HG02678 (cell line): ENCODE measurements at regions not wholly inside any gene's neighbourhood (a gene's known extent, or its start where the extent isn't known, plus 50 kb on each side); places are given as distances from the start of the nearest gene placed in this dataset.
A peak's percentile ranks its signal among the peaks of the same experiment; 100 is the strongest.
"Not testable (repeated sequence)": the region's sequence is repeated elsewhere in the genome, so short reads cannot be mapped to it uniquely, and the experiment has no call there.

Experiments used
- ATAC-seq: cut with Tn5 transposase; IDR thresholded peaks from one replicate; pipeline ENCODE4 v1.9.1; 2021; ENCODE audit warnings: mild to moderate bottlenecking, moderate library complexity; ENCODE audit not compliant: unreplicated experiment

DNA sequence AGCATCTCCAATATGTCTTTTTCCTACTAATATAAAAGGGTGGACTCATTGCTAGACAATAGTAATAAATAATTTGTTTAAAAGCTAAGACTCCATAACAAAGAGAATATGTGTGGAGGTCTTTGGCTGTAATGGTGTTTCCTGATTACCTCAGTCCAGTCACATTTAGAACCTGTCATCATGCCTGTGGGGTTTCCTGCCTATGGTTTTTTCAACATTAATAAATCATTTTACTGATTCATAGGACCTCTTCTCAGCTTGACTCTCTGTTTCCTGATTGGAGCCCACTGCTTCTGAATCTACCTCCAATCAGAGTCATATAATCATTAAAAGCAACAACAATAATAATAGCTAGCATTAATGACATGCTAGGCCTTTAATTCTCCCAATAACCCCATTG, 52.4 kb upstream of the GNAI1 start:
- ATAC-seq: no peak

- ATAC-seq: no peak
Measured at GRCh38 chr7:80078886-80079285, 55.7 kb upstream of the GNAI1 start.

DNA sequence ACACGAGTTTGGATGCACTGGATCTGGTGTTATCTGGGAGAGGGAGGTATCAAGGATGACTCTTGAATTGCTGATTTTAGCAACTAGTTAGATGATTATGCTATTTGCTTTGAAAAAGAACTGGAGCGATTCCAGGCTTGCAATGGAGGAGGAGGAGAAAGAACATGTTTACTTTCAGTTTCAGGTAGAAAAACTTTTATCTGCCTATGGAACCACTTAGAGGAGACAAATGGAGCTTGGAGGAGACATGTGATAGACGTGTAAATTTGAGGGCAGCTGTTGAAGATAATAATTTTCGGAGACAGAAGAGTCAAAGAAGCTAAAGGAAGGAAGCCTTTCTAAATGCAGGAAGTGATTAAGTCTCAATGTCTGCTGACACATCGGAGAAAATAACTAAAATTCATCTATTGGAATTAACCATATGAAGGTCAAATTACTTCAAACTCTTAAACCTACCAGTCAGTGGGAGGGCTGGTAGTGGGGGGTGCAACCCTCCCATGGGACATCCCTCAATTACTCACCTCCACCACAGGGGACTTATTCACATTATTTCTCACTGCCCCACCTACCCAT, 56.4 kb upstream of the GNAI1 start:
- no peak for ATAC-seq

DNA sequence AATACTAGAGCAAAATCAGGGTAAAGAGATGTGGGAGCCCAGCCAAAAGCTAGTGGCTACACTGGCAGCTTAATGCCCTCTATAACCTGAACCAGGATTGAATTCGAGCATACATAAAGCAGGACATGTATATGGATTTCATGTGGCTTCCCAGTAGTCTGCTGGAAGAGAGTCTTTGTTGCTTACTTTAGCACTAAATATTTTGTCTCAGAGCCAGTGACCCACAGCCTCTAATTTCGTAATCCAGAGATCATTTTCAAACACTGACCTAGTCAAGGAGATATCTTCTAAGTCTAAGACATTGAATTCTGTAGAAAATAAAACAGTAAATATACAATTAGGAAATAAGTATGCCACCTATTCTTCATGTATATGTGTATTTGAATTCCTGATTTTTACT, 64.2 kb upstream of the GNAI1 start:
- ATAC-seq: no peak

DNA sequence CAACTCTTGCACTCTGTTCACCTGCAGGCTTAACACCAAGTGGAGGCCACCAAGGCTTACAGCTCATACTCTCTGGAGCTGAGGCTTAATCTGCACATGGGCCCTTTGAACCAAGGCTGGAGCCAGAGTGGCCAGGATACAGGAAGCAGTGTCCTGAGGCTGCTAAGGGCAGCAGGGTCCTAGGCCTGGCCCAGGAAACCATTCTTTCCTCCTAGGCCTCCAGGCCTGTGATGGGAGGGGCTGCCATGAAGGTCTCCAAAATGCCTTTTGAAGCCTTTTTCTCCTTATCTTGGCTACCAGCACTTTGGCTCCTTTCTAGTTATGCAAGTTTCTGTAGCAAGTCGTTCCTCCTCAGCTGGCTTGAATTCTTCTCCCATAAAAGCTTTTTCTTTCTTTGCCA, 68.0 kb upstream of the GNAI1 start:
- ATAC-seq: no peak

- ATAC-seq: no peak
Measured at GRCh38 chr7:80063834-80064233, 70.8 kb upstream of the GNAI1 start.

DNA sequence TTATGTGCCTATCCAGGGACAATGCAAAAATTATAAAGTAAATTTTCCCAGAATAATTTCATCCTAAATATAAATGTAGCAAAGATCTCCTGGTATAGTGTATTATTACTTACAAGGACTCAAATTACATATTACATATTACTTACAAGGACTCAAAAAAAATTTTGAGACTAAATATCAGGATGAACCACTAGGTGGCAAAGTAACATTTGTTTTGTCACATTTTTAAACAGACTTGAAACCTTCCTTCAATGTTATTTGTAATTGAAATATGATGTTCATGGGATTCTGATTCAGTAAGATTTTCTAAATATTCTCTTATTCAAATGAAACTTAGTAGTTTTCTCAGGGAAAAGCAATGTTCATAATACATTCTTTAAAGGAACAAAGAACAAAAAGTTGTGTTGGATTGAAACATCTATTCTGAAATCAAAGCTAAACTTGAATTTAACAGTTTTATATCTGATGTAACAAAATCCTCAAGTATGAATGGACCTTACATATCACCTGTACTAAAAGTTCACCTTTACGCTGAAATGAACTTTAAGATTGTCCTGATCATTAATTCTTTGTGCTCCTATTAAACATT, 74.3 kb upstream of the GNAI1 start:
- peak; percentile 48 for ATAC-seq

GRCh38 chr7:80057488-80057887, 77.1 kb upstream of the GNAI1 start:
- no peak for ATAC-seq

DNA sequence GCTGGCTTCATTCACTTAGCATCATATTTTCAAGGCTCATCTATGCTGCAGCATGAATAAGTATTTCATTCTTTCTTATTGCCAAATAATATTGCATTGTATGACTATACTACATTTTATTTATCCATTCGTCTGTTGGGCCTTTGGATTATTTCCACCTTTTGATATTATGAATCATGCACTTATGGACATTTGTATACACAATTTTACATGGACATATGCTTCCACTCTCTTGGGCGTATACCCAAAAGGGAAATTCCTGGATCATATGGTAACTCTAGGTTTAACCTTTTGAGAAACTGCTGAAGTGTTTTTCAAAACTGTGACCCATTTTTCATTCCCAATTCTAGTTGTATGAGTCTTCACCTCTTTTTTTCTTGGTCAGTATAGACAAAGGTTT, 80.3 kb upstream of the GNAI1 start:
- ATAC-seq: no peak

DNA sequence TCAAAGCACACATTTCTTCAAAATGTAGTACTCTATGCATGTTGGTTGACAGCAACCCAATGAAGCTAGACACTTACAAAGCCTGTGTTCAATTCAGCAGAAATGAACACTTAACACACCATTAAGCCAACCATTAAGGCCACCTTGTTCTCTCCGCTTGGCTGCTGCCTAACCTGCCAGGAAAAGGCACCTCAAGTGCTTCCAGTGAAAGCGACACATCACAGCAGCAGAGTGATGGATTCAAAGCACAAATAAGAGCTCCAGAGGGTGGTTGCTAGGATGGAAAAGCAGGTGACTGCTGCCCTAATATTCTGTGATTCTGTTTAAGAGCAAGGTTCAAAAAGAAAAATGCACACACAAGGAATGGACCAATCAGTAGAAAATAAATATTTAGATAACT, 81.5 kb upstream of the GNAI1 start:
- no peak for ATAC-seq

DNA sequence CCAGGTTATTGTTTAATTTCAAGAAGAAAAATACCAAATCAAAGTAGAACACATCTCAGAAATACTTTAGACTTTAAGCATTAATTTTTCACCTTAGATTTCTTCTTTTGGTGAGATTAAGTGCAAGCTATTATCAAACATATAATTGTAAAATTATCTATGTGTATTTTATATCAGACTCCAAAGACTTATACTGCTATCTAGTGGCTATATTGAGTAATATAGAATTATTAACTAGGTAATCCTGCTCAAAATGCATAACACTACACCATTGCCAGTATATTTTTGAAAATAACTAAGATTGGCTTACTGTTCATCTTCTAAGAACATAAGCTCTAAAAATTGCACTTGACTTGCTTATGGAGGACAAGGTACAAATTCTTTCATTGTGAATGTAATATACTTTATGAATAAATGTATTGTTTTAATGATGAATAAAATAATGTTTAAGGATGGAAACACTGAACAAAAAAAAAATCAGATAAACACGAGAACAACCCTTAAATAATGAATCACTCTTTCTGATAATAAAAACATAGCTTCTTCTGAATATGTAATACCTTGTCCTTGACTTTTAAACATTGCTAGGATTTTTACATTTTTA, 86.7 kb upstream of the GNAI1 start:
- no peak for ATAC-seq

- ATAC-seq: no peak
Measured at GRCh38 chr7:80047032-80047431, 87.6 kb upstream of the GNAI1 start.

DNA sequence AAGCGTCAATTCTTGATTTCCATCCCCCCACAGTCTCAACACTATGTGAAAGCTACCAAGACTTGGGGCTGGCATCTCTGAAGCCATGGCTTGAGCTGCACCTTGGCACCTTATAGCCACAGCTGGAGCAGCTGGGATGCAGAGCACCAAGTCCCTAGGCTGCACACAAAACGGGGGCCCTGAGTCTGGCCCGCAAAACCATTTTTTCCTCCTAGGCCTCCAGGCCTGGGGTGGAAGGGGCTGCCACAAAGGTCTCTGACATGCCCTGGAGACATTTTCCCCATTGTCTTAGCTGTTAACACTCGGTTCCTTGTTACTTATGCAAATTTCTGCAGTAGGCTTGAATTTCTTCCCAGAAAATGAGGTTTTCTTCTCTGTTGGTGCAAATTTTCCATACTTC, 89.8 kb upstream of the GNAI1 start:
- no peak for ATAC-seq

DNA sequence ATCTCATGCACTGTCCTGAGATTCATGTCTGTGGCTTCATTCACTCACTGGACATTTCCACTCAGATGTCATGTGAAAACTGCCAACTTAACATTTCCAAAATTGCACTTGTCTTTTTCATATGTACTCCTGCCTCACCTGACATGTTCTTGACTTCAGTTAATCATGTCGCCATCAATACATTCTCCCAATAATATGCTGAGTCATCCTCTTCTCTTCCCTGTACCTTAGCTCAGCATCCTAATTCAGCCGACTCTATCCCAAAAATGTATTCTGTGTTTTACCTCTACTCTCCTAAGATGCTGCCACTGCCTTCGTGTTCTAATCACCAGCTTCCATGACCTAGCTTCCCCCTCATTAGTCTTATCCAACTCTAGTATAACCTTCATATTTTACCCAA, 93.9 kb upstream of the GNAI1 start:
- ATAC-seq: no peak

GRCh38 chr7:80040335-80040734, 94.3 kb upstream of the GNAI1 start:
- ATAC-seq: no peak

- ATAC-seq: no peak
Measured at GRCh38 chr7:80039251-80039884, 95.3 kb upstream of the GNAI1 start.

- ATAC-seq: no peak
Measured at GRCh38 chr7:80037689-80038088, 96.9 kb upstream of the GNAI1 start.

GRCh38 chr7:80036107-80036506, 98.5 kb upstream of the GNAI1 start:
- ATAC-seq: no peak

GRCh38 chr7:80028717-80029116, 105.9 kb upstream of the GNAI1 start:
- no peak for ATAC-seq

DNA sequence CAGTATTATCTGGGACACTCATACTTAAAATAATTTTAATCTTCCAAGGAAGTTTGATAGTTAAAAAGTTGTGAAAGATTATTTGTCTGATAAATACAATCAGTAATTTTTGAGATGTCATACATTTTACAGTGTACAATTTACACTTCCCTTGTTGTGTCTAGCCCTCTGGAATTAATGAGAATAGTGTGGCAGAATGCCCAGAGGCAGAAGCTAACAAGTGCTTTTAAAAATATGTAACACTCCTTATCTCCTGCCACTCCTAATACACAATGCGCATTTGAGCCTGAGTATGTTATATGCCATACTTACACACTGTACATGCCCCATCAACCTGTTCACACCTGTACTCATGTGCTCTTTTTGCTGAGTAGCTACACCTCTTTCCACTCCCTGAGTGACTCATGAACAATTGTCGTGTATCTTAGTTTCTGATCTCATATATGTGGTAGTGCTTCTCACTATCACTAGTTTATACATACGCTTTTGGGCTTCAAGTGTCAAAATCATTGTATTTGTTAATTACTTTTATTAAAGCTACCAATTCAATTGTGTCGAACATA, 106.9 kb upstream of the GNAI1 start:
- ATAC-seq: no peak

- ATAC-seq: no peak
Measured at GRCh38 chr7:80026766-80027165, 107.9 kb upstream of the GNAI1 start.

DNA sequence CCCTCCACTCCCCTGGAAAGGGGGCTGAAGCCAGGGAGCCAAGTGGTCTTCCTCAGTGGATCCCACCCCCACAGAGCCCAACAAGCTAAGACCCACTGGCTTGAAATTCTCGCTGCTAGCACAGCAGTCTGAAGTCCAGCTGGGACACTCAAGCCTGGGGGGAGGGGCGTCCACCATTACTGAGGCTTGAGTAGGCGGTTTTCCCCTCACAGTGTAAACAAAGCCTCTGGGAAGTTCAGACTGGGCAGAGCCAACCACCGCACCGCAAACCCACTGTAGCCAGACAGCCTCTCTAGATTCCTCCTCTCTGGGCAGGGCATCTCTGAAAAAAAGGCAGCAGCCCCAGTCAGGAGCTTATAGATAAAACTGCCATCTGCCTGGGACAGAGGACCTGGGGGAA, 114.4 kb upstream of the GNAI1 start:
- not testable (repeated sequence) for ATAC-seq
